ENCODE measurements at regions not wholly inside any gene's neighbourhood (a gene's known extent, or its start where the extent isn't known, plus 50 kb on each side); places are given as distances from the start of the nearest gene placed in this dataset.

- no peaks in the 10 kb centered on the region for H3K4me1 ChIP-seq (ENCODE audit: low read depth, poor library complexity, severe bottlenecking)
- no peak overlapping the region for H3K27ac ChIP-seq
- H4K20me1 ChIP-seq (ENCODE audit: insufficient read depth): no peaks in the 10 kb centered on the region
- TF ChIP-seq CTCF (conservative IDR thresholded peaks at IDR 0.05; ENCODE audit: low read depth, low read length): no peak
- no peaks in the 10 kb centered on the region for H3K79me2 ChIP-seq (ENCODE audit: insufficient read depth, low read depth)
- no peak overlapping the region for H3K4me2 ChIP-seq
- no peaks in the 10 kb centered on the region for H3K36me3 ChIP-seq (ENCODE audit: insufficient read depth)
- no peak overlapping the region for H2AFZ ChIP-seq (ENCODE audit: low read depth)
- H3K27me3 ChIP-seq (ENCODE audit: insufficient read depth, low read depth): no peaks in the 10 kb centered on the region
- H3K4me3 ChIP-seq (IDR thresholded peaks at IDR 0.05; ENCODE audit: insufficient read depth, low read depth, low read length): no peak overlapping the region
- no peak overlapping the region for H3K9ac ChIP-seq
These were observed 192.1 kb downstream of the IGLL1 start for GRCh38 chr22:23387827-23388516.

GRCh38 chr22:23386822-23387580, 193.1 kb downstream of the IGLL1 start:
- Histone ChIP-seq H3K4me1 (ENCODE audit: low read depth, poor library complexity, severe bottlenecking) (no peaks in the 10 kb centered on the region), H3K79me2 (ENCODE audit: insufficient read depth, low read depth) (no peaks in the 10 kb centered on the region), H3K36me3 (ENCODE audit: insufficient read depth) (no peaks in the 10 kb centered on the region), H2AFZ (ENCODE audit: low read depth) (no peak overlapping the region), H3K9ac (no peak overlapping the region), H4K20me1 (ENCODE audit: insufficient read depth) (no peaks in the 10 kb centered on the region), H3K4me2 (no peak overlapping the region), H3K27me3 (ENCODE audit: insufficient read depth, low read depth) (no peaks in the 10 kb centered on the region), H3K4me3 (IDR thresholded peaks at IDR 0.05; ENCODE audit: insufficient read depth, low read depth, low read length) (no peak overlapping the region), H3K27ac (no peak overlapping the region)
- no peak for TF ChIP-seq CTCF (conservative IDR thresholded peaks at IDR 0.05; ENCODE audit: low read depth, low read length)

GRCh38 chr22:23385678-23386631, 194.1 kb downstream of the IGLL1 start:
- Histone ChIP-seq H3K79me2 (ENCODE audit: insufficient read depth, low read depth) (no peaks in the 10 kb centered on the region), H3K27me3 (ENCODE audit: insufficient read depth, low read depth) (no peaks in the 10 kb centered on the region), H3K36me3 (ENCODE audit: insufficient read depth) (no peaks in the 10 kb centered on the region), H3K4me2 (no peak overlapping the region), H4K20me1 (ENCODE audit: insufficient read depth) (no peaks in the 10 kb centered on the region), H3K9ac (no peak overlapping the region), H3K4me1 (ENCODE audit: low read depth, poor library complexity, severe bottlenecking) (no peaks in the 10 kb centered on the region), H3K27ac (no peak overlapping the region), H2AFZ (ENCODE audit: low read depth) (no peak overlapping the region; the same call in 1 of the 2 replicates), H3K4me3 (IDR thresholded peaks at IDR 0.05; ENCODE audit: insufficient read depth, low read depth, low read length) (no peak overlapping the region)
- peak; percentile 96 for TF ChIP-seq CTCF (conservative IDR thresholded peaks at IDR 0.05; ENCODE audit: low read depth, low read length)

- no peak overlapping the region for H3K4me2 ChIP-seq
- H2AFZ ChIP-seq (ENCODE audit: low read depth): no peak overlapping the region
- no peaks in the 10 kb centered on the region for H3K79me2 ChIP-seq (ENCODE audit: insufficient read depth, low read depth)
- no peaks in the 10 kb centered on the region for H3K36me3 ChIP-seq (ENCODE audit: insufficient read depth)
- no peak for TF ChIP-seq CTCF (conservative IDR thresholded peaks at IDR 0.05; ENCODE audit: low read depth, low read length)
- no peak overlapping the region for H3K9ac ChIP-seq
- H3K4me1 ChIP-seq (ENCODE audit: low read depth, poor library complexity, severe bottlenecking): no peaks in the 10 kb centered on the region
- H3K27me3 ChIP-seq (ENCODE audit: insufficient read depth, low read depth): no peaks in the 10 kb centered on the region
- H4K20me1 ChIP-seq (ENCODE audit: insufficient read depth): no peaks in the 10 kb centered on the region
- H3K4me3 ChIP-seq (IDR thresholded peaks at IDR 0.05; ENCODE audit: insufficient read depth, low read depth, low read length): no peak overlapping the region
- no peak overlapping the region for H3K27ac ChIP-seq
These were observed 195.0 kb downstream of the IGLL1 start for GRCh38 chr22:23384923-23385677.
